Cardiac fibroblast (primary cell): ENCODE measurements at regions not wholly inside any gene's neighbourhood (a gene's known extent, or its start where the extent isn't known, plus 50 kb on each side); places are given as distances from the start of the nearest gene placed in this dataset.

Experiments
- DNase-seq, 2 donors: peaks; one replicate each; pipeline versions ENCODE4 v3.0.0 to v3.0.0-alpha.2; 2010; ENCODE audit warnings: low read depth in 2 of 2
- H3K4me3 ChIP-seq, 2 donors: replicated peaks in 1 of 2; 1 replicate in 1 of 2; 2 replicates in 1 of 2; pipeline ENCODE4 v1.5.1; 2011; ENCODE audit warnings: low read depth in 2 of 2, low read length in 2 of 2, mild to moderate bottlenecking in 2 of 2, moderate library complexity in 1 of 2
- CTCF ChIP-seq: IDR thresholded peaks from one replicate; pipeline ENCODE4 v1.5.1; 2011; ENCODE audit warnings: low read depth, mild to moderate bottlenecking, low read length, inconsistent platforms

- no peak for TF ChIP-seq CTCF
- DNase-seq, result no peak
- no peak overlapping the region for H3K4me3 ChIP-seq
Observed at GRCh38 chr4:23219779-23220408, 527.2 kb downstream of the GBA3 start.

- no peak for TF ChIP-seq CTCF
- no peak for DNase-seq
- no peak overlapping the region for H3K4me3 ChIP-seq
Observed at GRCh38 chr4:23213198-23213597, 520.5 kb downstream of the GBA3 start.

- no peak for DNase-seq
- no peak for TF ChIP-seq CTCF
- H3K4me3 ChIP-seq, result no peak overlapping the region
Observed at GRCh38 chr4:23212558-23212957, 519.8 kb downstream of the GBA3 start.

- H3K4me3 ChIP-seq, result no peak overlapping the region
- TF ChIP-seq CTCF, result no peak
- no peak for DNase-seq
Observed at GRCh38 chr4:23207059-23207458, 514.3 kb downstream of the GBA3 start.

- DNase-seq, result no peak
- no peak overlapping the region for H3K4me3 ChIP-seq
- no peak for TF ChIP-seq CTCF
Observed at GRCh38 chr4:23202712-23203247, 510.0 kb downstream of the GBA3 start.

GRCh38 chr4:23194751-23195150 is 502.0 kb downstream of the GBA3 start:
- no peak for TF ChIP-seq CTCF
- no peak overlapping the region for H3K4me3 ChIP-seq
- DNase-seq, result no peak

GRCh38 chr4:23174179-23174578 is 481.4 kb downstream of the GBA3 start:
- H3K4me3 ChIP-seq, result no peak overlapping the region
- TF ChIP-seq CTCF, result no peak
- no peak for DNase-seq
